22Rv1 (cell line): ENCODE measurements at regions not wholly inside any gene's neighbourhood (a gene's known extent, or its start where the extent isn't known, plus 50 kb on each side); places are given as distances from the start of the nearest gene placed in this dataset.

Experiments used
- ZFX ChIP-seq: fragments of 450-650 bp; IDR thresholded peaks from 2 replicates; pipeline ENCODE4 v1.6.1; 2017; ENCODE audit warnings: antibody characterized with exemption, borderline replicate concordance
- TF ChIP-seq, protein P1 (sequence below): fragments of 450-650 bp; IDR thresholded peaks from 2 replicates; pipeline ENCODE4 v1.5.1; 2017; ENCODE audit warnings: mild to moderate bottlenecking

DNA sequence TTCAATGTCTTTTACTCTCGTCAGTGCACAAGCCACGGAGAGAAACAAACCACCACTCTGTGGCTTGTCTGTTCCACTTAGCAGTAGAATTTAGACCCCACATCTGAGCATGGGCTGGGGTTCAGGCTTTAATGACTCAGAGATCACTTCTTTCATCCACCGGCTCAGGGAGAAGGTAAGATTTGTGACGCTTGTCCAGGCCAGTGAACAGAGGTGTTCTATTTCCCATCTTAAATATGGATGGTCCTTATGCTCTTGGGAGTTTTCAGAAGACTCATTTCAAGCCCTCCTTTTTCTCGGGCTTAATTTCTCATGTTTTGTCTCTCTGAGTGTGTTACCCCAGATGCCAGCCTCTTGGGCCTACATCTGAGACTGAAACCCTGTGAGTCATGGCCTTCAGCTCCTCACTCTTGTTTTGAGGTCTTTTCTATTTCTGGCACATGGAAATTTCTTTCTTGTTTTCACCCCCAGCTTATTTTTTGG lies 127.4 kb upstream of the SFRP2 start:
- TF ChIP-seq, protein P1, sequence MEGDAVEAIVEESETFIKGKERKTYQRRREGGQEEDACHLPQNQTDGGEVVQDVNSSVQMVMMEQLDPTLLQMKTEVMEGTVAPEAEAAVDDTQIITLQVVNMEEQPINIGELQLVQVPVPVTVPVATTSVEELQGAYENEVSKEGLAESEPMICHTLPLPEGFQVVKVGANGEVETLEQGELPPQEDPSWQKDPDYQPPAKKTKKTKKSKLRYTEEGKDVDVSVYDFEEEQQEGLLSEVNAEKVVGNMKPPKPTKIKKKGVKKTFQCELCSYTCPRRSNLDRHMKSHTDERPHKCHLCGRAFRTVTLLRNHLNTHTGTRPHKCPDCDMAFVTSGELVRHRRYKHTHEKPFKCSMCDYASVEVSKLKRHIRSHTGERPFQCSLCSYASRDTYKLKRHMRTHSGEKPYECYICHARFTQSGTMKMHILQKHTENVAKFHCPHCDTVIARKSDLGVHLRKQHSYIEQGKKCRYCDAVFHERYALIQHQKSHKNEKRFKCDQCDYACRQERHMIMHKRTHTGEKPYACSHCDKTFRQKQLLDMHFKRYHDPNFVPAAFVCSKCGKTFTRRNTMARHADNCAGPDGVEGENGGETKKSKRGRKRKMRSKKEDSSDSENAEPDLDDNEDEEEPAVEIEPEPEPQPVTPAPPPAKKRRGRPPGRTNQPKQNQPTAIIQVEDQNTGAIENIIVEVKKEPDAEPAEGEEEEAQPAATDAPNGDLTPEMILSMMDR = no peak
- no peak for TF ChIP-seq ZFX
